ENCODE measurements at regions not wholly inside any gene's neighbourhood (a gene's known extent, or its start where the extent isn't known, plus 50 kb on each side); places are given as distances from the start of the nearest gene placed in this dataset.
A peak's percentile ranks its signal among the peaks of the same experiment; 100 is the strongest.

DNA sequence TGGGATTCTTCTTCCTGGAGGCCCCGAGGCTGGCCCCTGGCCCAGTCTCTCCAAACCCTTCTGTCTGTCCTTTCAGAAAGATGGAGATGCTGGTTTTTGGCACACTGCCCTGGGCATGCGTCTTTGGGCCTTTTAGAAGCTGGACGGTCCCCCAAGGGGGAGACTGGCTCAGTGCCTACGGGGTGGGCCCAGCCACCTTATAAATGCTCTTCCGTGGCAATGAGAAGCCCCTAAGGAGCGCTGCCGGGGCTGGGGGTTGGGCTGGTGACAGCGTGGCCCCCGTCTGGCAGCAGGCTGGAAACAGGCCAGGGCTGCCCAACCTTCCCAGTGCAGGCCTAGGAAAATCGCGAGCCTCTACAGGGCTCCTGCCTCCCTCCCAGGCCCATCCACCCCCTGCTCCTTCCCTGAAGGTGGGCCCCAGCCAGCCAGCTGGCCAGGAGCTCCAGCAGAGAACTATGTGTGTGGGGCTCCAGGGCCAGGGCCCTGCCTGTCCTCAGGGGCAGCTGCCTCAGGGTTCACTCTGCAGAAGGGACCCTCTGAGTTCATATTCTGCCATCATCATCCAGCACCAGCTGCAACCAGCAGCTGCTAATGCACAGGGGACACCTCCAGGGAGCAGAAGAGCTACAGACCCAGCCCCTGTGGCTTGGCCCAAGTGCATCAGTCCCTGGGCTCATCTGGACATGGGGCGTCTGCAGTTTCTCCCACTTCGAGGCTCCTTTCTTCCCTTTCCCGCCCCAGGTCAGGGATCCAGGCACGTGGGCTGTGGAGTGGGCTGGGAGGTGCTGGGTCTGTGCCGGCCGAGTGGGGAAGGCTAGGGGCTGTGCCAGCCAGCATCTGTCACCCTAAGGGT, 107.6 kb upstream of the OTOS start:
- H3K9me3 ChIP-seq (ENCODE audit: control insufficient read depth in 3 of 3, low read length in 3 of 3): no peaks in the 10 kb centered on the region
- no peaks in the 10 kb centered on the region for H3K27me3 ChIP-seq (ENCODE audit: control insufficient read depth in 3 of 3, insufficient read depth in 3 of 3, low read length in 3 of 3)
- H3K27ac ChIP-seq (ENCODE audit: low read depth, low read length): no peak overlapping the region
- H3K9ac ChIP-seq (ENCODE audit: low read depth in 1 of 3, low read length in 3 of 3): peak overlapping the region in 1 of 3 donors; percentile 33
- H3K4me3 ChIP-seq (ENCODE audit: low read length in 3 of 3): no peak overlapping the region
- H3K4me1 ChIP-seq (ENCODE audit: control insufficient read depth in 3 of 3, insufficient read depth in 3 of 3, low read length in 3 of 3): peaks cover 26 to 54% (median 39%) of the 10 kb centered on the region in 3 donors
- no peaks in the 10 kb centered on the region for H3K36me3 ChIP-seq (ENCODE audit: control insufficient read depth in 3 of 3, insufficient read depth in 3 of 3, low read length in 3 of 3)

DNA sequence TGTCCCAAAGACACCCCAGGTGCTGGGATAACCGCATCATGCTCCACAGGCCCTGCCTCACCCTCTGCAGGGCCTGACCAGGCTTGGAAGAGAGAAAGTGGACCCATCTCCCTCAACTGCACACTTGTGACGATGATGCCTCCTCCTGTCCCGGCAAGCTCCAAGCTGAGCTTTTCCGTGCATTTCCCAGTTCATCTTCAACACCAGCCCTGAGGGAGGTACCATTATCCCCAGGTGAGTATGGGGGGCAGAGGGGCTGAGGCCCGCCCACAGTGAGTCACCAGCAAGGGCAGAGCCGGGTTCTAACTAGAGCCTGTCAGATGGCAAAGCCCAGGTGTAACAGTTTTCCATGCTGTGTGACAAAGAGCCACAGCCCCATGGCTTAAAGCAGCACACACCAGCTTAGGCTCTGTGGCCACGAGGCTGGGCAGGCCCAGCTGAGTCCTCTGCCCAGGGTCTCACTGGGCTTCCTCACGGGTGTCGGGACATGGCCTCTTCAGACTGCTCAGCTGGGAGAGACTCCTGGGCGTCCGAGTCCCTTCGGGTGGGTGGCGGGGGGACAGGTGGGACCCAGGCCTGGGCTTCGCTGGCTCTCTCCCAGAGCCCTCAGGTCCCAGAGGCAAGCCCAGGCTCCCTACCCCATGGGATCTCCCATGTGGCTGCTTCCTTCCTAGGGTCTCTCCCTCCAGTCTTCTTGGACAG, 108.4 kb upstream of the OTOS start:
- no peak overlapping the region for H3K27ac ChIP-seq (ENCODE audit: low read depth, low read length)
- H3K36me3 ChIP-seq (ENCODE audit: control insufficient read depth in 3 of 3, insufficient read depth in 3 of 3, low read length in 3 of 3): no peaks in the 10 kb centered on the region
- no peaks in the 10 kb centered on the region for H3K9me3 ChIP-seq (ENCODE audit: control insufficient read depth in 3 of 3, low read length in 3 of 3)
- peaks cover 26 to 59% (median 39%) of the 10 kb centered on the region in 3 donors for H3K4me1 ChIP-seq (ENCODE audit: control insufficient read depth in 3 of 3, insufficient read depth in 3 of 3, low read length in 3 of 3)
- no peak overlapping the region for H3K4me3 ChIP-seq (ENCODE audit: low read length in 3 of 3)
- no peak overlapping the region for H3K9ac ChIP-seq (ENCODE audit: low read depth in 1 of 3, low read length in 3 of 3)
- H3K27me3 ChIP-seq (ENCODE audit: control insufficient read depth in 3 of 3, insufficient read depth in 3 of 3, low read length in 3 of 3): no peaks in the 10 kb centered on the region

DNA sequence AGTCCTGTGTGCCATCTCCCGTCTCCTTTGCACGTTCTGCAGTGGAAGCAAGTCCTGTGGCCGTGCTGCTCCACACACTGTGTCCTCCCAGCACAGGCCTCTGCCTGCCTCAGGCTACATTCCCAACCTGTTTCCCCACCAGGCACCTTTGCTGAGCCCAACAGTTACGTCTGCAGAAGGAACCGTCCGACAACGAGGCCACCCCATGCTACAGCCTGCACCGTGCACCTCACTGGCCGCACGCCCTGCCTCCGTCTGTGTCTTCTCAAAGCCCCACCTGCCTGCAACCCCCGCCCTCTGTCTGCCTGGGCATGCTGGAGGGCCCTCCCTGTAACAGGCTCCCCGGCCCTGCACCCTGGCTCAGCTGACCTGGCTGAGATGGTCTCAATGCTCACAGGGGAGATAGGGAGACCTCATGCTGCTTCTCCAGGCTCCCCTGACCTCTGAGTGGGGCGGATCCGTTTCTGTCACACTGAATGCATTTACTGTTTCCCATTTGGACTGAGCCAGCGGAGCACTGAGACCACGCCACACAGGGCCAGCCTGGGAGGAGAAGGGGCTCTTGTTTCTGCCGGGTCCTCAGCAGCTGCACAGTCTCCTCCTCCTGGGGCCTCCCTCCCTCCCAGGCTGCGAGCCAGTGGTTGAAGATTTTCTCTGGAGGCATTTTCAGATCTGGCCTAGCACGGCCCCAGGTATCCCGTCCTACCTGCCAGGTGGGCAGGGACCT, 109.1 kb upstream of the OTOS start:
- Histone ChIP-seq H3K9ac (ENCODE audit: low read depth in 1 of 3, low read length in 3 of 3) (no peak overlapping the region), H3K4me1 (ENCODE audit: control insufficient read depth in 3 of 3, insufficient read depth in 3 of 3, low read length in 3 of 3) (peaks cover 28 to 66% (median 44%) of the 10 kb centered on the region in 3 donors), H3K27me3 (ENCODE audit: control insufficient read depth in 3 of 3, insufficient read depth in 3 of 3, low read length in 3 of 3) (no peaks in the 10 kb centered on the region), H3K9me3 (ENCODE audit: control insufficient read depth in 3 of 3, low read length in 3 of 3) (no peaks in the 10 kb centered on the region), H3K36me3 (ENCODE audit: control insufficient read depth in 3 of 3, insufficient read depth in 3 of 3, low read length in 3 of 3) (no peaks in the 10 kb centered on the region), H3K27ac (ENCODE audit: low read depth, low read length) (no peak overlapping the region), H3K4me3 (ENCODE audit: low read length in 3 of 3) (no peak overlapping the region)

DNA sequence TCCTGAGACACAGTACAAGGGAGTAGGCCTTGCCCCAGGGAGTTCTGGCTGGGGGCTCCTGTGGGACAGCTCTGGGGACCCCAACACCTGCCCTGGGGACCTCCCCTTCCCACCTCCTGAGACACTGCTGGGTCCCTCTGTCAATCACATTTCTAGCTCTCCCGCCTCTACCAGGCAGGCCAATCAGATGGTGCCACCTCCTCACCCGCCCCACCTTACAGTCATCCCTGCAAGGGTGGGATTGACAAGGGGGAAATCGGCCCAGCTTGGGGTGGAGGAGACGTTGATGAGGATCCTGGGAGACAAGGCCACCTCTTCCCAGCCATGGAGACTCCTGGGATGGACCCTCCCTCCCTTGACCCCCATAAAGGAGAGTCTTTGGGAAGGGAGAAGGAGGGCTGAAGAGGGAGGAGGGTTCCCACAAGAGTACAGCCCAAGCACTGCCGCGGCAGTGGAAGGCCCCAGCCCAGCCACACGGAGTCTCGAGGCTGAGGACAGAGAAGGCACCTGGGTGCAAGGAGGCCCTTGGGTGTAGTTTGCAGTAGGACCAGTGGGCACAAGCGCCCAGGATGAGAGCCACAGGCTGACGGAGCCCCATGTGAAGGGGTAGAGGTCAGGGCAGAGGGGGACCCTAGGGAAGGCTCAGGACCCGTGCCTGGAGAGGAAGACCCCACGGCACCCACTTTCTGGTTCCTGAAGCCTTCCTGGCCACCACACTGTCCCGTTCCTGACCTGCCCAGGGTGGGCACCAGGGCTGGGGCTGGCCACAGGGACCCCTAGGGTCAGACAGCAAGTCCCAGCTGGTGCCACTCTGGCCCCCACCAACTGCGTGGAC, 109.9 kb upstream of the OTOS start:
- Histone ChIP-seq H3K4me3 (ENCODE audit: low read length in 3 of 3) (peak overlapping the region in 1 of 3 donors; percentile 63), H3K36me3 (ENCODE audit: control insufficient read depth in 3 of 3, insufficient read depth in 3 of 3, low read length in 3 of 3) (no peaks in the 10 kb centered on the region), H3K27me3 (ENCODE audit: control insufficient read depth in 3 of 3, insufficient read depth in 3 of 3, low read length in 3 of 3) (no peaks in the 10 kb centered on the region), H3K4me1 (ENCODE audit: control insufficient read depth in 3 of 3, insufficient read depth in 3 of 3, low read length in 3 of 3) (peaks cover 32 to 74% (median 51%) of the 10 kb centered on the region in 3 donors), H3K9me3 (ENCODE audit: control insufficient read depth in 3 of 3, low read length in 3 of 3) (no peaks in the 10 kb centered on the region), H3K27ac (ENCODE audit: low read depth, low read length) (peak overlapping the region; percentile 99), H3K9ac (ENCODE audit: low read depth in 1 of 3, low read length in 3 of 3) (peak overlapping the region; percentile 81 to 88 (median 86))

DNA sequence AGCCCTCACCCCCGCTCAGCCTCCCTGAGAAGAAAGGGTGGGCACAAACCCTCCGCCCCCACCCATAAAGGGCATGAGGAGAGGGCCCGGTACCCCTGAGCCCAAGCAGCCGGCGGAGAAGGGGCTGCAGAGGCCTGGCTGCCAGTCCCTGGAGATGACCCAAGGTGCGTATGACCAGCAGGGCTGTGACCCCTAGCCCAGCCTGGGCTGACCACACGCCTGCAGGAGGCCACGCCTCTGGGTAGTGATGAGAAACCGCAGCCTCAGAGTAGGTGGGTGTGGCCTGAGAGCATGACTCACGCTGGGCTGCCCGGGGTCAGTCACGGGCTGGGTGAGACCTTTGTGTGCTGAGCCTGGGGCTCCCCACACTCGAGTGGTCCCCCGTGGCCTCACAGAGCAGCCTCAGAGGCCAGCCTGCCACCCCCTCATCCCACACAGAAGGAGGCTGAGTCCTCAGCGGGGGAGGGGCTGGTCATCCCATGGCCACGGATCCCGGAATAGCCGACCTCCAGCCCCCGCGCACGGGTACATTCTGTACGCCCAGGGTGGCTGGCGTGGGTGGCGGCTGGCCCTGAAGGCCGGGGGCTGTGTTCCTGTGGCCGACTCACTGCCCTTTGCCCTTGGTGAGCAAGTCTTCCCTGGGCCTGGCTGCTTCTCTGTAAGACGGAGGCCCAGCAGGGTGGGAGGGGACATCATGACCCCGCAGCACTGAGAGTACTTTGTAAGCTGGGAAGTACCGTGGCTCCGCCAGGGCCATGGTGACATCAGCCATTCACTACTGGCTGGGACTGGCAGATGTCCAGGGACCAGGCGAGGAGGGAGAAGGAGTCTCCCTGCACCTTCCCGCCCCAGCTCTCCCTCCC, 110.8 kb upstream of the OTOS start:
- Histone ChIP-seq H3K4me1 (ENCODE audit: control insufficient read depth in 3 of 3, insufficient read depth in 3 of 3, low read length in 3 of 3) (peaks cover 36 to 76% (median 52%) of the 10 kb centered on the region in 3 donors), H3K9ac (ENCODE audit: low read depth in 1 of 3, low read length in 3 of 3) (peak overlapping the region; percentile 81 to 88 (median 86)), H3K4me3 (ENCODE audit: low read length in 3 of 3) (peak overlapping the region in 2 of 3 donors; percentile 59 to 63), H3K27ac (ENCODE audit: low read depth, low read length) (peak overlapping the region; percentile 99), H3K36me3 (ENCODE audit: control insufficient read depth in 3 of 3, insufficient read depth in 3 of 3, low read length in 3 of 3) (no peaks in the 10 kb centered on the region), H3K9me3 (ENCODE audit: control insufficient read depth in 3 of 3, low read length in 3 of 3) (no peaks in the 10 kb centered on the region), H3K27me3 (ENCODE audit: control insufficient read depth in 3 of 3, insufficient read depth in 3 of 3, low read length in 3 of 3) (no peaks in the 10 kb centered on the region)

DNA sequence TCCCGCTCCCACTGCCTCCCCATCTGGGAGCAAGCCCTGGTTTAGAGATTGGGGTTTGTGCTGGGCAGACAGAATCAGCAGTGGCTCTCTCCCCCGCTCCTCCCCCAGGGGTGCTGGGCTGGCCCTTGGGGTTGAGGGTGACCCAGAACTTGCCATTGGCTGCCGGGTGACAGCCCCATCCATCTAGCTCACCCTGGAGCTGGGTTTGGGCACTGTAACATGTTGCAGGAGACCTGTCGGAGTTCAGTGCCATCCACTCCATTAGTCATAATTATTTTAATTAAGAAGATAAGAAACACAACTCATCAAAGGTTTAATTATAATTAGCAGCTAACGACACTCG, 111.4 kb upstream of the OTOS start:
- H3K27me3 ChIP-seq (ENCODE audit: control insufficient read depth in 3 of 3, insufficient read depth in 3 of 3, low read length in 3 of 3): no peaks in the 10 kb centered on the region
- peak overlapping the region in 1 of 3 donors; percentile 63 for H3K4me3 ChIP-seq (ENCODE audit: low read length in 3 of 3)
- no peaks in the 10 kb centered on the region for H3K9me3 ChIP-seq (ENCODE audit: control insufficient read depth in 3 of 3, low read length in 3 of 3)
- peak overlapping the region; percentile 99 for H3K27ac ChIP-seq (ENCODE audit: low read depth, low read length)
- no peaks in the 10 kb centered on the region for H3K36me3 ChIP-seq (ENCODE audit: control insufficient read depth in 3 of 3, insufficient read depth in 3 of 3, low read length in 3 of 3)
- H3K9ac ChIP-seq (ENCODE audit: low read depth in 1 of 3, low read length in 3 of 3): peak overlapping the region; percentile 81 to 88 (median 86)
- H3K4me1 ChIP-seq (ENCODE audit: control insufficient read depth in 3 of 3, insufficient read depth in 3 of 3, low read length in 3 of 3): peaks cover 41 to 77% (median 56%) of the 10 kb centered on the region in 3 donors

DNA sequence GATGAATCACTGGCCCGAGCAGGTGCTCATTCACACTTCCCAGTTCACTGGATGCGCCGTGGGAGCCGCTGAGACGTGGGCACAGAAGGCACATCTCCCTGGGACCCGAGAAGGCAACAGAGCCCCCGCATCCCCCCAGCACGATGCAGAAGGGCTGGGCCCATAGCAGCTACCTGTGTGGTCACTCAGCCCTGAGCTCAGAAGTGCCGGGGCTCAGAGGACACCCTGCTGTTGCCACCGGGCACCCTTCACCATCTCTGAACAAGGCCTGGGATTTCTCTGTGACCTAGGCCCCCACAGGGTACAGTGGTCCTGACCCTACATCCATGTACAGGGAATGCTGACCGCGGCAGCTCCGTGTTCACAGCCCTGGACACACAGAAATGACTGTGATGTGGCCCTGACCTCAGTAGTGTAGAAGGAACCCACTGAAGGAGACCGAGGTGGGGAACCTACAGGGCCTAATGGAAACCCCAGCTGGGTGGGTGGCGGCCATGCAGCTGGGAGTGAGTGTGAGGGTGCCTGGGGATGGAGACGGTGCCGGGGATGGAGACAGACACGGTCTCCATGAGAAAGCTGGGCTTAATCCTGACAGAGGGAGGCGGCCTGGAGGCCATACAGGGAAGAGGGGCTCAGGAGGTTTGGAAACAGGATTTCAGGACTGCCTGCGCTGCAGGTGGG, 111.9 kb upstream of the OTOS start:
- Histone ChIP-seq H3K9ac (ENCODE audit: low read depth in 1 of 3, low read length in 3 of 3) (peak overlapping the region in 2 of 3 donors; percentile 86 to 88), H3K27ac (ENCODE audit: low read depth, low read length) (peak overlapping the region; percentile 99), H3K36me3 (ENCODE audit: control insufficient read depth in 3 of 3, insufficient read depth in 3 of 3, low read length in 3 of 3) (no peaks in the 10 kb centered on the region), H3K4me1 (ENCODE audit: control insufficient read depth in 3 of 3, insufficient read depth in 3 of 3, low read length in 3 of 3) (peaks cover 41 to 82% (median 61%) of the 10 kb centered on the region in 3 donors), H3K4me3 (ENCODE audit: low read length in 3 of 3) (no peak overlapping the region), H3K9me3 (ENCODE audit: control insufficient read depth in 3 of 3, low read length in 3 of 3) (no peaks in the 10 kb centered on the region), H3K27me3 (ENCODE audit: control insufficient read depth in 3 of 3, insufficient read depth in 3 of 3, low read length in 3 of 3) (no peaks in the 10 kb centered on the region)

DNA sequence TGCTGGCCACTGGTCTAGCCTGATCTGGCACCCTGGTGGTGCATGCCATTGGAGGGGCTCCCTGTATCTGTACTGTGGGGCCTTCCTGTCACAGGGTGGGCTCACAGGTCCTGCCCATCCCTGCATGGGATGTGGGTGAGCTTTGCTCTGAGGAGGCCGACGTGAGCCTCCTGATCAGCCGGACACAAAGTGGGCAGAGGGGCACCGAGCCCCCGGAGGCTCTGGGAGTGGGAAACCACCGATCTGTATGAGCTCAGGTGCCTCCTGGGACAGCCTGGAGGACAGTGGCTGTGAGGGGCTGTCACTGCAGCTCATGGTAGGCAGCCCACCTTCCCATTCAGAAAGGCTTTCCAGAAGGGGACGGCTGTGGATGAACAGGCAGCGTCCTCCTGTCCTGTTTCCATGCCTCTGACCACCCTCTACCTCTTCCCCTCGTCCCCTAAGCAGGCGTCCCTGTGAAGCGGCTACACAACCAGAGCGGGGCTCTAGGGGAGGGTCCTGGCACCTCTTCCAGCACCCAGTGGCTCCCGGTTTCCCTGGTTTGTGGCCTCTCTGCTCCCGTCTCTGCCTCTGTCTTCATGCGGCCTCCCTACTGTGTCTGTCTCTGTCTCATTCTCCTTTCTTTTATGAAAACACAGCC, 112.5 kb upstream of the OTOS start:
- H3K9me3 ChIP-seq (ENCODE audit: control insufficient read depth in 3 of 3, low read length in 3 of 3): no peaks in the 10 kb centered on the region
- no peak overlapping the region for H3K4me3 ChIP-seq (ENCODE audit: low read length in 3 of 3)
- H3K36me3 ChIP-seq (ENCODE audit: control insufficient read depth in 3 of 3, insufficient read depth in 3 of 3, low read length in 3 of 3): no peaks in the 10 kb centered on the region
- peak overlapping the region in 1 of 3 donors; percentile 88 for H3K9ac ChIP-seq (ENCODE audit: low read depth in 1 of 3, low read length in 3 of 3)
- peaks cover 41 to 87% (median 62%) of the 10 kb centered on the region in 3 donors for H3K4me1 ChIP-seq (ENCODE audit: control insufficient read depth in 3 of 3, insufficient read depth in 3 of 3, low read length in 3 of 3)
- H3K27ac ChIP-seq (ENCODE audit: low read depth, low read length): no peak overlapping the region
- H3K27me3 ChIP-seq (ENCODE audit: control insufficient read depth in 3 of 3, insufficient read depth in 3 of 3, low read length in 3 of 3): no peaks in the 10 kb centered on the region
